Large intestine (tissue), 3 donors: ENCODE measurements at regions not wholly inside any gene's neighbourhood (a gene's known extent, or its start where the extent isn't known, plus 50 kb on each side); places are given as distances from the start of the nearest gene placed in this dataset.

Experiments
- DNase-seq, 2 donors: peaks; one replicate each; pipeline versions ENCODE4 v3.0.0 to v3.0.0-alpha.2; 2013
- H3K27ac ChIP-seq: one replicate; pipeline ENCODE4 v1.5.1; 2013; ENCODE audit warnings: low read length
- H3K27me3 ChIP-seq: 2 replicates; pipeline ENCODE4 v1.6.1; 2013; ENCODE audit warnings: low read length; ENCODE audit not compliant: control insufficient read depth, insufficient read depth
- H3K36me3 ChIP-seq: 2 replicates; pipeline ENCODE4 v1.6.1; 2013; ENCODE audit warnings: low read length; ENCODE audit not compliant: control insufficient read depth, insufficient read depth
- H3K4me1 ChIP-seq: one replicate; pipeline ENCODE4 v1.6.1; 2013; ENCODE audit warnings: low read length; ENCODE audit not compliant: control insufficient read depth, insufficient read depth
- H3K4me3 ChIP-seq: one replicate; pipeline ENCODE4 v1.5.1; 2013; ENCODE audit warnings: low read length
- H3K9me3 ChIP-seq: one replicate; pipeline ENCODE4 v1.6.1; 2013; ENCODE audit warnings: mild to moderate bottlenecking, low read depth, low read length, moderate library complexity; ENCODE audit not compliant: control insufficient read depth
- WGBS: methylation state at CpG from one replicate; pipeline ENCODE4 v1.1.5; 2013; ENCODE audit warnings: low lambda C conversion rate; ENCODE audit not compliant: insufficient coverage; 5-methylcytosine and 5-hydroxymethylcytosine counted together

- no peaks in the 10 kb centered on the region for H3K4me1 ChIP-seq
- H3K4me3 ChIP-seq, result no peak overlapping the region
- WGBS, result 90% methylated on average over 2 of the region's 2 CpGs
- no peak for DNase-seq
- H3K27me3 ChIP-seq, result no peaks in the 10 kb centered on the region
- H3K27ac ChIP-seq, result no peak overlapping the region
- no peaks in the 10 kb centered on the region for H3K9me3 ChIP-seq
- H3K36me3 ChIP-seq, result no peaks in the 10 kb centered on the region
Observed at GRCh38 chr5:146940295-146940694, 61.7 kb upstream of the PPP2R2B start.

- H3K27ac ChIP-seq, result no peak overlapping the region
- no peaks in the 10 kb centered on the region for H3K9me3 ChIP-seq
- WGBS, result no CpG with 5 or more reads among the region's 3 CpGs
- no peak for DNase-seq
- H3K27me3 ChIP-seq, result no peaks in the 10 kb centered on the region
- H3K4me1 ChIP-seq, result no peaks in the 10 kb centered on the region
- H3K4me3 ChIP-seq, result no peak overlapping the region
- no peaks in the 10 kb centered on the region for H3K36me3 ChIP-seq
Observed at GRCh38 chr5:146944019-146944418, 65.5 kb upstream of the PPP2R2B start.

GRCh38 chr5:146944764-146945616, 66.4 kb upstream of the PPP2R2B start:
- H3K4me3 ChIP-seq, result no peak overlapping the region
- 80% methylated on average over 1 of the region's 4 CpGs for WGBS
- H3K27me3 ChIP-seq, result no peaks in the 10 kb centered on the region
- no peak for DNase-seq
- H3K4me1 ChIP-seq, result no peaks in the 10 kb centered on the region
- no peaks in the 10 kb centered on the region for H3K36me3 ChIP-seq
- H3K9me3 ChIP-seq, result no peaks in the 10 kb centered on the region
- H3K27ac ChIP-seq, result no peak overlapping the region

- Histone ChIP-seq H3K27ac (no peak overlapping the region), H3K4me1 (no peaks in the 10 kb centered on the region), H3K4me3 (no peak overlapping the region), H3K27me3 (no peaks in the 10 kb centered on the region), H3K9me3 (no peaks in the 10 kb centered on the region), H3K36me3 (no peaks in the 10 kb centered on the region)
- DNase-seq, result no peak
- WGBS, result no CpG with 5 or more reads among the region's 5 CpGs
Observed at GRCh38 chr5:146945617-146946084, 67.1 kb upstream of the PPP2R2B start.

- Histone ChIP-seq H3K27ac (no peak overlapping the region), H3K27me3 (no peaks in the 10 kb centered on the region), H3K4me3 (no peak overlapping the region), H3K9me3 (no peaks in the 10 kb centered on the region), H3K4me1 (no peaks in the 10 kb centered on the region), H3K36me3 (no peaks in the 10 kb centered on the region)
- WGBS, result 70% methylated on average over 2 of the region's 7 CpGs
- peak in 1 of 2 donors; percentile 14 for DNase-seq
Observed at GRCh38 chr5:146947181-146947941, 68.8 kb upstream of the PPP2R2B start.

- Histone ChIP-seq H3K27ac (no peak overlapping the region), H3K4me1 (no peaks in the 10 kb centered on the region), H3K27me3 (no peaks in the 10 kb centered on the region), H3K4me3 (no peak overlapping the region), H3K9me3 (no peaks in the 10 kb centered on the region), H3K36me3 (no peaks in the 10 kb centered on the region)
- no peak for DNase-seq
Observed at GRCh38 chr5:146948666-146949065, 70.1 kb upstream of the PPP2R2B start.

GRCh38 chr5:146952168-146952567, 73.6 kb upstream of the PPP2R2B start:
- no peak for DNase-seq
- no peaks in the 10 kb centered on the region for H3K36me3 ChIP-seq
- H3K27ac ChIP-seq, result no peak overlapping the region
- no peaks in the 10 kb centered on the region for H3K4me1 ChIP-seq
- WGBS, result 100% methylated on average over 1 of the region's 2 CpGs
- H3K9me3 ChIP-seq, result no peaks in the 10 kb centered on the region
- H3K4me3 ChIP-seq, result no peak overlapping the region
- no peaks in the 10 kb centered on the region for H3K27me3 ChIP-seq

GRCh38 chr5:146956217-146956616, 77.7 kb upstream of the PPP2R2B start:
- no peaks in the 10 kb centered on the region for H3K9me3 ChIP-seq

GRCh38 chr5:146959360-146959759, 80.8 kb upstream of the PPP2R2B start:
- no peaks in the 10 kb centered on the region for H3K27me3 ChIP-seq
- no peaks in the 10 kb centered on the region for H3K36me3 ChIP-seq
- H3K9me3 ChIP-seq, result no peaks in the 10 kb centered on the region
- no peak overlapping the region for H3K4me3 ChIP-seq
- no peak overlapping the region for H3K27ac ChIP-seq
- DNase-seq, result no peak
- H3K4me1 ChIP-seq, result no peaks in the 10 kb centered on the region

More at GRCh38 chr5:146956217-146956616, 77.7 kb upstream of the PPP2R2B start:
- no peaks in the 10 kb centered on the region for H3K4me1 ChIP-seq
- no peak overlapping the region for H3K27ac ChIP-seq
- no peak overlapping the region for H3K4me3 ChIP-seq
- no peak for DNase-seq
- no CpG with 5 or more reads among the region's 1 CpG for WGBS
- no peaks in the 10 kb centered on the region for H3K27me3 ChIP-seq
- H3K36me3 ChIP-seq, result no peaks in the 10 kb centered on the region

- Histone ChIP-seq H3K36me3 (no peaks in the 10 kb centered on the region), H3K27ac (no peak overlapping the region), H3K27me3 (no peaks in the 10 kb centered on the region), H3K4me1 (no peaks in the 10 kb centered on the region), H3K4me3 (no peak overlapping the region), H3K9me3 (no peaks in the 10 kb centered on the region)
- 100% methylated on average over 1 of the region's 1 CpG for WGBS
- DNase-seq, result peak in 1 of 2 donors; percentile 10
Observed at GRCh38 chr5:146962801-146963355, 84.3 kb upstream of the PPP2R2B start.
